OCI-LY7 (cell line): ENCODE measurements at regions not wholly inside any gene's neighbourhood (a gene's known extent, or its start where the extent isn't known, plus 50 kb on each side); places are given as distances from the start of the nearest gene placed in this dataset.

Experiments
- CTCF ChIP-seq: fragments of 200-600 bp; sonication (generic); conservative IDR thresholded peaks from 2 replicates; pipeline ENCODE4 v1.5.1; 2014; ENCODE audit warnings: mild to moderate bottlenecking, antibody characterized with exemption, low read length, moderate library complexity, mixed read lengths
- EZH2phosphoT487 ChIP-seq: fragments of 200-600 bp; sonication (generic); IDR thresholded peaks from 2 replicates; pipeline ENCODE4 v1.6.1; 2018; ENCODE audit warnings: low read depth, borderline replicate concordance, mild to moderate bottlenecking, mixed run types, antibody characterized with exemption, low read length, moderate library complexity, mixed read lengths

DNA sequence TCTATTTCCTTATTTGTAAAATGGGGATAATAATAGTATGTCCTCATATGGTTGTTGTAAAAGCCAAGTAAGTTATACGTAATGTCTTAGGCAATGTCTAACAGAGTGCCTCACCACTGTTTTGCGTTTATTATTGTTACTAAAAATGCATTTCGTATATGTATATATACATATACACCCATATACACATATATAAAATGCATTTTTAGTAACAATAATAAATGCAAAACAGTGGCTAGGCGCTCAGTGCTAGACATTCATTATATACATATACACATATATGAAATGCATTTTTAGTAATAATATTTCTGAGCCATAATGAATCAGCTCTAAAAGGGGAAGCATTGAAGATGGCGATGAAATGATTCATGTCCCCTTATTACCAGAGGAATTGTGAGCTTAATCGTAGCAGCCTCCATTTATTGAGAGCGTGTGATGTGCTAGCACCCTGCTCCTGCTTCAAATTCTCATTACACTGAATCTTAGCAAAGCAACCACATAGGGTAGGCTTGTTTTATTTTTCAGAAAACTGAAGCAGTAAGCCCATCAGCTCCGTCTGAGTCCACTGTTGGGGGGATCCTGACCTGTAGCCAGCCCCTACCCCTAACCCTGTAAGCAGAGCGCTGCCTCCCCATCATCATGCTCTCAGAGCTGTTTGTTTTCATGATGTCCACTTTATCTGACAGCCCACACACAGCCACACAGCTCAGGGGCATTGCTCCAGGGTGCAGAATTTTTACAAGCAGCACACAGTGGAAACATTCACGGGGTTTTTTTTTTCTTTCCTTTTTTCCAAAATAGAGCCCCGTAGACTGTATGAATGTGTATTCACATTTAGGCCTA is 97.1 kb upstream of the NAV2 start:
- TF ChIP-seq CTCF (no peak), EZH2phosphoT487 (no peak)
